Uterus (tissue), 3 donors: ENCODE measurements at regions not wholly inside any gene's neighbourhood (a gene's known extent, or its start where the extent isn't known, plus 50 kb on each side); places are given as distances from the start of the nearest gene placed in this dataset.

ENCODE experiments used
- DNase-seq, 2 donors: peaks; one replicate each; pipeline ENCODE4 v3.0.0-alpha.2; 2019 to 2020
- H3K27ac ChIP-seq, 2 donors: fragments of 200-600 bp; sonication (generic); 1 replicate in 1 of 2; 2 replicates in 1 of 2; pipeline ENCODE4 v1.5.1; 2016 to 2018
- H3K27me3 ChIP-seq, 2 donors: fragments of 200-600 bp; sonication (generic); one replicate each; pipeline ENCODE4 v1.5.1; 2018 to 2019; ENCODE audit warnings: control low read depth in 1 of 2
- H3K36me3 ChIP-seq, 2 donors: fragments of 200-600 bp; sonication (generic); one replicate each; pipeline ENCODE4 v1.5.1; 2019; ENCODE audit warnings: control low read depth in 1 of 2
- H3K4me1 ChIP-seq, 2 donors: fragments of 200-600 bp; sonication (generic); one replicate each; pipeline ENCODE4 v1.5.1; 2018 to 2019; ENCODE audit warnings: control low read depth in 1 of 2
- H3K4me3 ChIP-seq, 2 donors: fragments of 200-600 bp; sonication (generic); 1 replicate in 1 of 2; 2 replicates in 1 of 2; pipeline ENCODE4 v1.5.1; 2018 to 2019; ENCODE audit warnings: mild to moderate bottlenecking in 1 of 2
- H3K9me3 ChIP-seq, 2 donors: fragments of 200-600 bp; sonication (generic); one replicate each; pipeline ENCODE4 v1.5.1; 2019; ENCODE audit warnings: control low read depth in 1 of 2
- CTCF ChIP-seq, 4 experiments: fragments of 200-600 bp in 2 of 4; fragments of 450-650 bp in 2 of 4; sonication (generic) in 2 of 4; IDR thresholded peaks; one replicate each; pipeline ENCODE4 v1.5.1; 2016 to 2019; ENCODE audit warnings: antibody characterized with exemption in 4 of 4, mild to moderate bottlenecking in 2 of 4, moderate library complexity in 1 of 4
- POLR2A ChIP-seq, 2 donors: fragments of 450-650 bp; IDR thresholded peaks; one replicate each; pipeline ENCODE4 v1.6.1; 2016; ENCODE audit warnings: antibody characterized with exemption in 2 of 2, mild to moderate bottlenecking in 1 of 2, moderate library complexity in 1 of 2
- intact Hi-C: fragments of 100-400 bp; cut with DNase I; formaldehyde crosslinking; loops from one replicate; pipeline ENCODE4 v1.15.1; 2023; ENCODE audit warnings: low total_unique reads
- donor health status: DM: yes; HTN: yes; CAD: no.

- DNase-seq: no peak
- Histone ChIP-seq H3K27ac (no peak overlapping the region), H3K27me3 (peaks cover 0 to 13% of the 10 kb centered on the region in 2 donors), H3K36me3 (no peaks in the 10 kb centered on the region), H3K4me3 (no peak overlapping the region), H3K9me3 (no peaks in the 10 kb centered on the region), H3K4me1 (peaks cover 0 to under 1% of the 10 kb centered on the region in 2 donors)
- TF ChIP-seq CTCF (IDR thresholded peaks at IDR 0.05) (no peak), POLR2A (IDR thresholded peaks at IDR 0.05) (no peak)
- intact Hi-C loops: no loop called here
Observed at GRCh38 chr14:104467236-104467635, 112.3 kb upstream of the C14orf180 start.

- no peak for DNase-seq
- intact Hi-C loops: no loop called here
- Histone ChIP-seq H3K36me3 (no peaks in the 10 kb centered on the region), H3K4me3 (no peak overlapping the region), H3K4me1 (no peaks in the 10 kb centered on the region), H3K27me3 (peaks cover 0 to 9% of the 10 kb centered on the region in 2 donors), H3K27ac (no peak overlapping the region), H3K9me3 (no peaks in the 10 kb centered on the region)
- no peak for TF ChIP-seq CTCF (IDR thresholded peaks at IDR 0.05)
- TF ChIP-seq POLR2A (IDR thresholded peaks at IDR 0.05): no peak
Observed at GRCh38 chr14:104467641-104468040, 111.9 kb upstream of the C14orf180 start.

- Histone ChIP-seq H3K27ac (no peak overlapping the region), H3K4me3 (no peak overlapping the region), H3K4me1 (no peaks in the 10 kb centered on the region), H3K36me3 (no peaks in the 10 kb centered on the region), H3K9me3 (no peaks in the 10 kb centered on the region), H3K27me3 (no peaks in the 10 kb centered on the region)
- TF ChIP-seq CTCF (IDR thresholded peaks at IDR 0.05): no peak
- no peak for TF ChIP-seq POLR2A (IDR thresholded peaks at IDR 0.05)
- no peak for DNase-seq
- intact Hi-C loops: no loop called here
Observed at GRCh38 chr14:104469591-104469990, 110.0 kb upstream of the C14orf180 start.

GRCh38 chr14:104470588-104470987 lies 109.0 kb upstream of the C14orf180 start:
- H3K27me3 ChIP-seq: no peaks in the 10 kb centered on the region
- H3K27ac ChIP-seq: no peak overlapping the region
- H3K36me3 ChIP-seq: no peaks in the 10 kb centered on the region
- H3K4me1 ChIP-seq: no peaks in the 10 kb centered on the region
- H3K4me3 ChIP-seq: no peak overlapping the region
- DNase-seq: no peak
- H3K9me3 ChIP-seq: no peaks in the 10 kb centered on the region
- intact Hi-C loops: no loop called here
- TF ChIP-seq POLR2A (IDR thresholded peaks at IDR 0.05) (no peak), CTCF (IDR thresholded peaks at IDR 0.05) (no peak)

- H3K27me3 ChIP-seq: no peaks in the 10 kb centered on the region
- TF ChIP-seq POLR2A (IDR thresholded peaks at IDR 0.05): no peak
- TF ChIP-seq CTCF (IDR thresholded peaks at IDR 0.05): no peak
- intact Hi-C loops: no loop called here
- no peak overlapping the region for H3K4me3 ChIP-seq
- no peak overlapping the region for H3K27ac ChIP-seq
- DNase-seq: no peak
- no peaks in the 10 kb centered on the region for H3K4me1 ChIP-seq
- H3K9me3 ChIP-seq: no peaks in the 10 kb centered on the region
- H3K36me3 ChIP-seq: no peaks in the 10 kb centered on the region
Observed at GRCh38 chr14:104471114-104471513, 108.5 kb upstream of the C14orf180 start.
